NAMALWA (cell line): ENCODE measurements at regions not wholly inside any gene's neighbourhood (a gene's known extent, or its start where the extent isn't known, plus 50 kb on each side); places are given as distances from the start of the nearest gene placed in this dataset.

Source experiments
- DNase-seq: peaks from one replicate; pipeline ENCODE4 v3.0.0-alpha.2; 2015; ENCODE audit warnings: low spot score

GRCh38 chr12:123041042-123041531 lies 60.6 kb downstream of the ARL6IP4 start:
- DNase-seq, result peak; percentile 75

GRCh38 chr12:123040106-123040505 lies 59.6 kb downstream of the ARL6IP4 start:
- DNase-seq, result no peak

DNA sequence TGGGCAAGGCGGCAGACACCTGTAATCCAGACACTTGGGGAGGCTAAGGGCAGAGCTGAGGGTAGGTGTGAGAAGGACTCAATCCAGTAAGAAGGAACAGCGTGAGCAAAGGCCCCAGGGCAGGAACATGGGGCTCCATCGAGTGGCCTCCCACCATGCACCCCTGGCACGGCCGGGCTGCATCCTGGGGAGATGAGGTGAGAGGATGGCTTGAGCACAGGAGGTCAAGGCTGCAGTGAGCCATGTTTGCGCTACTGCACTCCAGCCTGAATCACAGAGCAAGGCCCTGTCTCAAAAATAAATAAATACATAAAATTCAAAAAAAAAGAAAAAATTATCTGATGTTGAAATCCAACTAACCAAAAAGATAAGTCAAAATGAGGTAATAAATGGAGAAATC lies 58.5 kb downstream of the ARL6IP4 start:
- DNase-seq, result no peak

DNA sequence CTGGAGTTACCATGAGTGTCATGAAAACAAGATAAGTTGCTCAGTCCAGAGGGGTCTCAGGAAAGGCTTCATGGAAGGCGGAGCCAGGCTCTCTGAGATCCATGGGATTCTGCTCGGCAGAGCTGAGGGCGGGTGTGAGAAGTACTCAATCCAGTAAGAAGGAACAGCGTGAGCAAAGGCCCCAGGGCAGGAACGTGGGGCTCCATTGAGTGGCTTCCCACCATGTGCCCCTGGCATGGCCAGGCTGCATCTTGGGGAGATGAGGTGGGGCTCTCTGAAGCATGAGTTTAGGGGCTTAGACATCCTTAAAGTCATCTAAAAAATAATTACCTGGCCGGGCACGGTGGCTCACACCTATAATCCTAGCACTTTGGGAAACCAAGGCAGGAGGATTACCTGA lies 58.0 kb downstream of the ARL6IP4 start:
- DNase-seq, result no peak

DNA sequence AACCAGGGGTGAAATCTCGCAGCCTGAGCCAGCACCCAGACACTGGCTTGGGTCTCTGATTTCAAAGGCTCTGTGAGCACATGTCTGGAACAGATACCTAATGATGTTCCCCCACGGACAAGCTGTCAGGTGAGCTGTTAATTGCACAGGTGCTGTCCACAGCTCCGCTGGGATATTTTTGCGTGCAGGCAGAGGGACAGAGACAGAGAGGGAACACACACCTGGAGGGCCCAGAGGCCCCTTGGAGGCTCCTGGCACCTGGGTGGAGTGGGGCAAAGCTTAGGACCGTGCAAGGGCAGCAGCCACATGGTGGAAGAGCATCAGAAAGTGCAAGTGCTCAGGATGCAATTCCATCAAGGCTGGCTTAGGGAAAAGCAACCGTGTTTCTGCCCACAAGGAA lies 57.3 kb downstream of the ARL6IP4 start:
- DNase-seq, result no peak

GRCh38 chr12:123036466-123037285 lies 56.2 kb downstream of the ARL6IP4 start:
- DNase-seq, result no peak

DNA sequence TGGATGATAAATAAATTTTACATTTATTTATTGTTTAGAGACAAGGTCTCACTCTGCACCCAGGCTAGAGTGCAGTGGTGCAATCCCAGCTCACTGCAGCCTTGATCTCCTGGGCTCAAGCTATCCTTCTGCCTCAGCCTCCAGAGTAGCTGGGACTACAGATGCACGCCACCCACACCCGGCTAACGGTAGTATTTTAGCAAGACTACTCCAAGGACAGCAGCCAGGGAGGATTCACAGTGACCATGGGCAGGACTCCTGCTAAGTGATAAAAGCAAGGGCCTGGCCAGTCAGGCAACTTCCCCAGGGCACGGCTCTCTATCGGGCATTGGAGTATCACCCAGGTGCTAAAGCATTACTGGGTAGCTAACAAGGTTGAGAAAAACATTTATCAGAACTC lies 55.4 kb downstream of the ARL6IP4 start:
- no peak for DNase-seq

GRCh38 chr12:123034865-123035264 lies 54.4 kb downstream of the ARL6IP4 start:
- no peak for DNase-seq

DNA sequence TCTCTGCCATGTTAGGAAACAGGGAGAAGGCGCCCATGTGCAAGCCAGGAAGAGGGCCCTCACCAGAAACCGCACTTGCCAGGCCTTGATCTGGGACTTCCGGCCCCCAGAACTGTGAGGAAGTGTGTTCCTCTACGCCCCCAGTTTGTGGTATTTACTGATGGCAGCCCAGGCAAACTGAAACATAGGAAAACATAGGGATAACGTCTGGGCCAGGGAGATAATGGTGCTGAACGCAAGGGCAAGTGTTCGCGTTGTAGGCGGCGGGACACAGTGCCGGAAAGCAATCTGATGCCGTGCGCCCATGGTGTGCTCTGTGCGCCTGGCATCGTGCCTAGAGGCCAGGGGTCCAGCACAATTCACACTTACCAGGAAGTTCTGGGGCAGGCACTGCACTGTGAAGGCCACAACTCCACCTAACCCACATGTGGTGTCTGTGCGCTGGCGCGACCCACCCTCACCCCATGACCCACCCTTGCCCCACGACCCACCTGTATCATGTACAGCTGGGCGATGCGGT lies 53.6 kb downstream of the ARL6IP4 start:
- DNase-seq, result no peak

GRCh38 chr12:123033392-123034021 lies 53.0 kb downstream of the ARL6IP4 start:
- DNase-seq, result no peak

DNA sequence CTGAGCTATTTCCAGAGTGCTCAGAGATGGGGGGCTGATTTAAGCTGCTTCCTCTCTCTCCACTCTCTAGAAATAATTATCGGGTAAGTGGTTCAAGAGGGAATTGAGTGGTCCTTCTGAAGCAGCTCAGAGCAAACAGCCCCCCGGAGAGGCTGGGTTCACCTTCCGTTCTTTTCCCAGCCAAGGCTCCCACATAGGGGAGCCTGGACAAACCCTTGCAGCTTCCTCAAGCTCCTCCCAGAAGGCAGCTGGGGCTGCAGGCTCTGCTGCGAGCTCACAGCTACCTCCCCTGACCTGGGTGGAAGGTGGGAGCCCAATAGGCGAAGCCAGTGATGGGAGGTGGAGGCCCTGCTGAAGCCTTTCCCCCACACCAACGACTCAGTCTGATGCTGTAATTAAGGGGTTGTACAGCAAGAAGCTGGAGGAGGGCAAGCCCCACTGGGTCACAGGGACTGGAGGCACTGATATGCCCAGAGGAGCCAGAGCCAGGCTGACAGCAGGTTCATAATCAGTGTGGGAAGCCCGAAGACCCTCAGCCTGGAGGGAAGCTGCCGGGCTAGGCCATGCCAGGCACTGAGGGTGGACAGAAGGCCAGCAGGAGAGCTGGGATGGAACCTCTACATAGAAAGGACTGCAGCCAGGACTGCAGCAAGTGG lies 52.4 kb downstream of the ARL6IP4 start:
- DNase-seq, result no peak
